IPS-20b (cell line): ENCODE measurements at regions not wholly inside any gene's neighbourhood (a gene's known extent, or its start where the extent isn't known, plus 50 kb on each side); places are given as distances from the start of the nearest gene placed in this dataset.
"Not testable (repeated sequence)": the region's sequence is repeated elsewhere in the genome, so short reads cannot be mapped to it uniquely, and the experiment has no call there.

Experiments used
- H3K27ac ChIP-seq: one replicate; pipeline ENCODE4 v1.5.1; 2013; ENCODE audit warnings: low read length
- H3K27me3 ChIP-seq: 2 replicates; pipeline ENCODE4 v1.6.1; 2013; ENCODE audit warnings: mild to moderate bottlenecking, low read length, inconsistent platforms; ENCODE audit not compliant: insufficient read depth
- H3K36me3 ChIP-seq: 2 replicates; pipeline ENCODE4 v1.6.1; 2013; ENCODE audit warnings: low read depth, mild to moderate bottlenecking, inconsistent platforms, low read length, moderate library complexity; ENCODE audit not compliant: insufficient read depth
- H3K4me1 ChIP-seq: 2 replicates; pipeline ENCODE4 v1.6.1; 2013; ENCODE audit warnings: mild to moderate bottlenecking, control low read depth, inconsistent platforms, low read length, moderate library complexity; ENCODE audit not compliant: insufficient read depth
- H3K4me3 ChIP-seq: 2 replicates; pipeline ENCODE4 v1.5.1; 2013; ENCODE audit warnings: mild to moderate bottlenecking, low read length, inconsistent platforms
- H3K9ac ChIP-seq: 2 replicates; pipeline ENCODE4 v1.6.1; 2013; ENCODE audit warnings: low read depth, mild to moderate bottlenecking, inconsistent platforms, low read length, moderate library complexity
- H3K9me3 ChIP-seq: 2 replicates; pipeline ENCODE4 v1.6.1; 2013; ENCODE audit warnings: mild to moderate bottlenecking, low read depth, low read length, inconsistent platforms; ENCODE audit not compliant: insufficient read depth

GRCh38 chr21:6466081-6466698, 4055.2 kb upstream of the TPTE start:
- H3K27ac ChIP-seq, H3K9ac ChIP-seq, H3K27me3 ChIP-seq, H3K4me3 ChIP-seq, H3K4me1 ChIP-seq, H3K36me3 ChIP-seq, H3K9me3 ChIP-seq: not testable (repeated sequence)

- H3K36me3 ChIP-seq, H3K4me1 ChIP-seq, H3K27ac ChIP-seq, H3K9me3 ChIP-seq, H3K9ac ChIP-seq, H3K27me3 ChIP-seq, H3K4me3 ChIP-seq: not testable (repeated sequence)
Observed at GRCh38 chr21:6466707-6467106, 4054.7 kb upstream of the TPTE start.

- H3K4me3 ChIP-seq, H3K9ac ChIP-seq, H3K36me3 ChIP-seq, H3K27ac ChIP-seq, H3K27me3 ChIP-seq, H3K9me3 ChIP-seq, H3K4me1 ChIP-seq: not testable (repeated sequence)
Observed at GRCh38 chr21:6467189-6467774, 4054.1 kb upstream of the TPTE start.

GRCh38 chr21:6467907-6468306, 4053.5 kb upstream of the TPTE start:
- not testable (repeated sequence) for H3K4me1 ChIP-seq, H3K27me3 ChIP-seq, H3K9ac ChIP-seq, H3K9me3 ChIP-seq, H3K27ac ChIP-seq, H3K36me3 ChIP-seq, H3K4me3 ChIP-seq

GRCh38 chr21:6468331-6468860, 4053.0 kb upstream of the TPTE start:
- H3K36me3 ChIP-seq, H3K27ac ChIP-seq, H3K9me3 ChIP-seq, H3K27me3 ChIP-seq, H3K9ac ChIP-seq, H3K4me3 ChIP-seq, H3K4me1 ChIP-seq: not testable (repeated sequence)

GRCh38 chr21:6474250-6474968, 4047.0 kb upstream of the TPTE start:
- H3K27me3 ChIP-seq, H3K9me3 ChIP-seq, H3K36me3 ChIP-seq, H3K4me1 ChIP-seq, H3K27ac ChIP-seq, H3K9ac ChIP-seq, H3K4me3 ChIP-seq: not testable (repeated sequence)

GRCh38 chr21:6481116-6481515, 4040.3 kb upstream of the TPTE start:
- H3K4me1 ChIP-seq, H3K27me3 ChIP-seq, H3K27ac ChIP-seq, H3K9ac ChIP-seq, H3K36me3 ChIP-seq, H3K4me3 ChIP-seq, H3K9me3 ChIP-seq: not testable (repeated sequence)

GRCh38 chr21:6482616-6483015, 4038.8 kb upstream of the TPTE start:
- not testable (repeated sequence) for H3K36me3 ChIP-seq, H3K4me3 ChIP-seq, H3K27me3 ChIP-seq, H3K27ac ChIP-seq, H3K9ac ChIP-seq, H3K9me3 ChIP-seq, H3K4me1 ChIP-seq

GRCh38 chr21:6483645-6484044, 4037.7 kb upstream of the TPTE start:
- H3K9ac ChIP-seq, H3K4me1 ChIP-seq, H3K27ac ChIP-seq, H3K4me3 ChIP-seq, H3K27me3 ChIP-seq, H3K9me3 ChIP-seq, H3K36me3 ChIP-seq: not testable (repeated sequence)

- H3K27me3 ChIP-seq, H3K36me3 ChIP-seq, H3K4me3 ChIP-seq, H3K9ac ChIP-seq, H3K9me3 ChIP-seq, H3K4me1 ChIP-seq, H3K27ac ChIP-seq: not testable (repeated sequence)
Observed at GRCh38 chr21:6486821-6487220, 4034.6 kb upstream of the TPTE start.

- H3K27me3 ChIP-seq, H3K27ac ChIP-seq, H3K9ac ChIP-seq, H3K36me3 ChIP-seq, H3K9me3 ChIP-seq, H3K4me3 ChIP-seq, H3K4me1 ChIP-seq: not testable (repeated sequence)
Observed at GRCh38 chr21:6492691-6493090, 4028.7 kb upstream of the TPTE start.

- not testable (repeated sequence) for H3K27me3 ChIP-seq, H3K9me3 ChIP-seq, H3K4me1 ChIP-seq, H3K36me3 ChIP-seq, H3K4me3 ChIP-seq, H3K9ac ChIP-seq, H3K27ac ChIP-seq
Observed at GRCh38 chr21:6493957-6494356, 4027.4 kb upstream of the TPTE start.
